ENCODE measurements at regions not wholly inside any gene's neighbourhood (a gene's known extent, or its start where the extent isn't known, plus 50 kb on each side); places are given as distances from the start of the nearest gene placed in this dataset.

DNA sequence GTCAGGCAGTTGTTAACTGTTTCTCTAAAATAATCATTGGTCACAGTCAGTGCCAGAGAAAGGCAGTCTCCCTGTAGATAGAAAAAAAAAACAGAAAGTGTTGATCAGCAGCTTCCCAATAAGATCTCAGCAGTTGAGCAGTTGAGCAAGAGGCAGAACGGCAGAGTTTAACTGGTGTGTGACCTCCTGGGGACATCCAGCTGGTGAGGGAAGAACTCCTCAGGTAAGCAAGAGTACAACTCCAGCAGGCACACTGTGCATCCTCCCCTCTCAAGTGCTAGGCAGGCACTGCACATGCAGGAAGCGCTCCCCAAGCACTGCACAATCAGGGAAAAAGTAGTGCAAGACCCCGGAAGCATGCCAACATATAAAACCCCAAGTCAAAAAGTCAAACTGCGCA is 1287.2 kb downstream of the NSUN3 start:
- Histone ChIP-seq H3K9me3 (ENCODE audit: control insufficient read depth in 1 of 2, insufficient read depth in 1 of 2, low read depth in 1 of 2, low read length in 2 of 2) (peaks cover 0 to 27% of the 10 kb centered on the region in 2 experiments; a peak in 3 of 4 replicates), H3K9me2 (ENCODE audit: insufficient read depth) (no peaks in the 10 kb centered on the region), H3K4me3 (replicated peaks in 1 of 2; ENCODE audit: low read depth in 1 of 2, low read length in 2 of 2) (no peak overlapping the region), H2AFZ (ENCODE audit: low read depth, low read length, poor library complexity, severe bottlenecking) (no peak overlapping the region), H3K27me3 (ENCODE audit: insufficient read depth, low read length) (no peaks in the 10 kb centered on the region), H3K27ac (ENCODE audit: low read depth, low read length) (no peak overlapping the region), H3K9ac (ENCODE audit: low read length) (no peak overlapping the region), H3K4me2 (ENCODE audit: low read length) (no peak overlapping the region), H3K4me1 (ENCODE audit: control insufficient read depth in 1 of 2, insufficient read depth in 2 of 2, low read length in 2 of 2) (no peaks in the 10 kb centered on the region), H3K79me2 (ENCODE audit: insufficient read depth, low read length) (no peaks in the 10 kb centered on the region), H4K20me1 (ENCODE audit: insufficient read depth) (no peaks in the 10 kb centered on the region), H3K36me3 (ENCODE audit: control insufficient read depth in 1 of 2, insufficient read depth in 2 of 2, low read length in 2 of 2) (no peaks in the 10 kb centered on the region)
- intact Hi-C loops (cut with micrococcal nuclease) = no loop called here
- RAD21 ChIA-PET (ENCODE audit: low non-redundant PET in 1 of 2, low total read pairs in 2 of 2, uncharacterized antibody in 2 of 2, unreplicated experiment in 2 of 2) = no interaction called here
- CTCF ChIA-PET = no interaction called here
- DNase-seq (ENCODE audit: low read depth, low spot score) (no peak), ATAC-seq (no peak)
- no peak for TF ChIP-seq POLR2A (IDR thresholded peaks at IDR 0.05; ENCODE audit: borderline replicate concordance, extremely low read depth, insufficient read depth, insufficient read length)
- TF ChIP-seq EGR1 (IDR thresholded peaks at IDR 0.05; ENCODE audit: low read depth) = no peak
- TF ChIP-seq JUND (IDR thresholded peaks at IDR 0.05) = no peak
- no peak for TF ChIP-seq YY1 (IDR thresholded peaks at IDR 0.05; ENCODE audit: extremely low read depth, insufficient replicate concordance, low read depth, low read length)
- TF ChIP-seq, protein P1, sequence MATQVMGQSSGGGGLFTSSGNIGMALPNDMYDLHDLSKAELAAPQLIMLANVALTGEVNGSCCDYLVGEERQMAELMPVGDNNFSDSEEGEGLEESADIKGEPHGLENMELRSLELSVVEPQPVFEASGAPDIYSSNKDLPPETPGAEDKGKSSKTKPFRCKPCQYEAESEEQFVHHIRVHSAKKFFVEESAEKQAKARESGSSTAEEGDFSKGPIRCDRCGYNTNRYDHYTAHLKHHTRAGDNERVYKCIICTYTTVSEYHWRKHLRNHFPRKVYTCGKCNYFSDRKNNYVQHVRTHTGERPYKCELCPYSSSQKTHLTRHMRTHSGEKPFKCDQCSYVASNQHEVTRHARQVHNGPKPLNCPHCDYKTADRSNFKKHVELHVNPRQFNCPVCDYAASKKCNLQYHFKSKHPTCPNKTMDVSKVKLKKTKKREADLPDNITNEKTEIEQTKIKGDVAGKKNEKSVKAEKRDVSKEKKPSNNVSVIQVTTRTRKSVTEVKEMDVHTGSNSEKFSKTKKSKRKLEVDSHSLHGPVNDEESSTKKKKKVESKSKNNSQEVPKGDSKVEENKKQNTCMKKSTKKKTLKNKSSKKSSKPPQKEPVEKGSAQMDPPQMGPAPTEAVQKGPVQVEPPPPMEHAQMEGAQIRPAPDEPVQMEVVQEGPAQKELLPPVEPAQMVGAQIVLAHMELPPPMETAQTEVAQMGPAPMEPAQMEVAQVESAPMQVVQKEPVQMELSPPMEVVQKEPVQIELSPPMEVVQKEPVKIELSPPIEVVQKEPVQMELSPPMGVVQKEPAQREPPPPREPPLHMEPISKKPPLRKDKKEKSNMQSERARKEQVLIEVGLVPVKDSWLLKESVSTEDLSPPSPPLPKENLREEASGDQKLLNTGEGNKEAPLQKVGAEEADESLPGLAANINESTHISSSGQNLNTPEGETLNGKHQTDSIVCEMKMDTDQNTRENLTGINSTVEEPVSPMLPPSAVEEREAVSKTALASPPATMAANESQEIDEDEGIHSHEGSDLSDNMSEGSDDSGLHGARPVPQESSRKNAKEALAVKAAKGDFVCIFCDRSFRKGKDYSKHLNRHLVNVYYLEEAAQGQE (IDR thresholded peaks at IDR 0.05; ENCODE audit: low read depth) = no peak
- TF ChIP-seq ATF3 (IDR thresholded peaks at IDR 0.05) = no peak
- TF ChIP-seq EZH2 (IDR thresholded peaks at IDR 0.05) = no peak
- POLR2A ChIA-PET = no interaction called here
- BruUV-seq (replicated peaks) = no TSS peak

DNA sequence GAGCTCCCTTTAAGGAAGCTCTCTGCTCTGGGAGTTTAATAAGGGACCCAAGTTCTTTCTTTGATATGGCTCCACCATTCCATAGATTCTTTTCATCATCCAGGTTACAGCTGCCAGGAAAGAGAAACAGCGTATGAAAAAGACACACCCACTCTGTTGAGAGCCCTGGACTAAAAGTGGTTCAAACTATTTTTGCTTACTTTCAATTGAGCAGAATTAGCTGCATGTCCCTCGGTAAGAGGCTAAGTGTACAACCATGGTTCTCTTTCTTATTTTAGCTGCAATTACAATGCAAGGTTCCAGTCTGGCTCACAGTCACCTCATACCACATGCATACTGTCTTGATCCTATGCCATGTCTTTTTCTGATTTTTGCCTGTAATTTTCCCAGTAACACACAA is 1288.3 kb downstream of the NSUN3 start:
- ChIA-PET RAD21 (ENCODE audit: low non-redundant PET in 1 of 2, low total read pairs in 2 of 2, uncharacterized antibody in 2 of 2, unreplicated experiment in 2 of 2) (no interaction called here), POLR2A (no interaction called here), CTCF (no interaction called here)
- no peak overlapping the region for H3K4me2 ChIP-seq (ENCODE audit: low read length)
- H3K4me3 ChIP-seq (replicated peaks in 1 of 2; ENCODE audit: low read depth in 1 of 2, low read length in 2 of 2) = no peak overlapping the region
- H3K9me3 ChIP-seq (ENCODE audit: control insufficient read depth in 1 of 2, insufficient read depth in 1 of 2, low read depth in 1 of 2, low read length in 2 of 2) = peaks cover 0 to 27% of the 10 kb centered on the region in 2 experiments; a peak in 3 of 4 replicates
- no peak overlapping the region for H3K9ac ChIP-seq (ENCODE audit: low read length)
- DNase-seq (ENCODE audit: low read depth, low spot score) (no peak), ATAC-seq (no peak)
- H3K4me1 ChIP-seq (ENCODE audit: control insufficient read depth in 1 of 2, insufficient read depth in 2 of 2, low read length in 2 of 2) = no peaks in the 10 kb centered on the region
- H3K27ac ChIP-seq (ENCODE audit: low read depth, low read length) = no peak overlapping the region
- intact Hi-C loops (cut with micrococcal nuclease) = no loop called here
- H3K27me3 ChIP-seq (ENCODE audit: insufficient read depth, low read length) = no peaks in the 10 kb centered on the region
- H3K79me2 ChIP-seq (ENCODE audit: insufficient read depth, low read length) = no peaks in the 10 kb centered on the region
- H3K36me3 ChIP-seq (ENCODE audit: control insufficient read depth in 1 of 2, insufficient read depth in 2 of 2, low read length in 2 of 2) = no peaks in the 10 kb centered on the region
- BruUV-seq (replicated peaks) = no TSS peak
- no peak overlapping the region for H2AFZ ChIP-seq (ENCODE audit: low read depth, low read length, poor library complexity, severe bottlenecking)
- no peaks in the 10 kb centered on the region for H4K20me1 ChIP-seq (ENCODE audit: insufficient read depth)
- H3K9me2 ChIP-seq (ENCODE audit: insufficient read depth) = no peaks in the 10 kb centered on the region
- no peak for TF ChIP-seq CEBPB (IDR thresholded peaks at IDR 0.05; ENCODE audit: low read depth)
- TF ChIP-seq ELF1 (IDR thresholded peaks at IDR 0.05; ENCODE audit: borderline replicate concordance, low read depth) = no peak
- no peak for TF ChIP-seq EGR1 (IDR thresholded peaks at IDR 0.05; ENCODE audit: low read depth)
- TF ChIP-seq, protein P2, sequence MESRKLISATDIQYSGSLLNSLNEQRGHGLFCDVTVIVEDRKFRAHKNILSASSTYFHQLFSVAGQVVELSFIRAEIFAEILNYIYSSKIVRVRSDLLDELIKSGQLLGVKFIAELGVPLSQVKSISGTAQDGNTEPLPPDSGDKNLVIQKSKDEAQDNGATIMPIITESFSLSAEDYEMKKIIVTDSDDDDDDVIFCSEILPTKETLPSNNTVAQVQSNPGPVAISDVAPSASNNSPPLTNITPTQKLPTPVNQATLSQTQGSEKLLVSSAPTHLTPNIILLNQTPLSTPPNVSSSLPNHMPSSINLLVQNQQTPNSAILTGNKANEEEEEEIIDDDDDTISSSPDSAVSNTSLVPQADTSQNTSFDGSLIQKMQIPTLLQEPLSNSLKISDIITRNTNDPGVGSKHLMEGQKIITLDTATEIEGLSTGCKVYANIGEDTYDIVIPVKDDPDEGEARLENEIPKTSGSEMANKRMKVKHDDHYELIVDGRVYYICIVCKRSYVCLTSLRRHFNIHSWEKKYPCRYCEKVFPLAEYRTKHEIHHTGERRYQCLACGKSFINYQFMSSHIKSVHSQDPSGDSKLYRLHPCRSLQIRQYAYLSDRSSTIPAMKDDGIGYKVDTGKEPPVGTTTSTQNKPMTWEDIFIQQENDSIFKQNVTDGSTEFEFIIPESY (IDR thresholded peaks at IDR 0.05; ENCODE audit: extremely low read depth, insufficient replicate concordance, low read length) = no peak
- no peak for TF ChIP-seq SRF (IDR thresholded peaks at IDR 0.05; ENCODE audit: low read depth)
- no peak for TF ChIP-seq YY1 (IDR thresholded peaks at IDR 0.05; ENCODE audit: extremely low read depth, insufficient replicate concordance, low read depth, low read length)
- no peak for TF ChIP-seq RAD21 (IDR thresholded peaks at IDR 0.05; ENCODE audit: low read depth)
- TF ChIP-seq, protein P3, sequence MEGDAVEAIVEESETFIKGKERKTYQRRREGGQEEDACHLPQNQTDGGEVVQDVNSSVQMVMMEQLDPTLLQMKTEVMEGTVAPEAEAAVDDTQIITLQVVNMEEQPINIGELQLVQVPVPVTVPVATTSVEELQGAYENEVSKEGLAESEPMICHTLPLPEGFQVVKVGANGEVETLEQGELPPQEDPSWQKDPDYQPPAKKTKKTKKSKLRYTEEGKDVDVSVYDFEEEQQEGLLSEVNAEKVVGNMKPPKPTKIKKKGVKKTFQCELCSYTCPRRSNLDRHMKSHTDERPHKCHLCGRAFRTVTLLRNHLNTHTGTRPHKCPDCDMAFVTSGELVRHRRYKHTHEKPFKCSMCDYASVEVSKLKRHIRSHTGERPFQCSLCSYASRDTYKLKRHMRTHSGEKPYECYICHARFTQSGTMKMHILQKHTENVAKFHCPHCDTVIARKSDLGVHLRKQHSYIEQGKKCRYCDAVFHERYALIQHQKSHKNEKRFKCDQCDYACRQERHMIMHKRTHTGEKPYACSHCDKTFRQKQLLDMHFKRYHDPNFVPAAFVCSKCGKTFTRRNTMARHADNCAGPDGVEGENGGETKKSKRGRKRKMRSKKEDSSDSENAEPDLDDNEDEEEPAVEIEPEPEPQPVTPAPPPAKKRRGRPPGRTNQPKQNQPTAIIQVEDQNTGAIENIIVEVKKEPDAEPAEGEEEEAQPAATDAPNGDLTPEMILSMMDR (IDR thresholded peaks at IDR 0.05 in 2 of 3, conservative IDR thresholded peaks at IDR 0.05 in 1 of 3; ENCODE audit: borderline replicate concordance in 1 of 3, insufficient read depth in 1 of 3, low read depth in 2 of 3, low read length in 2 of 3) = no peak
